HepG2 (cell line): ENCODE measurements at regions not wholly inside any gene's neighbourhood (a gene's known extent, or its start where the extent isn't known, plus 50 kb on each side); places are given as distances from the start of the nearest gene placed in this dataset.

Source experiments
- CHD2 ChIP-seq: IDR thresholded peaks from 2 replicates; pipeline ENCODE4 v1.6.1; 2011; ENCODE audit warnings: low read depth, low read length, improper control_type of control experiment
- CREM ChIP-seq, 2 experiments: sonication (generic) in 1 of 2; formaldehyde crosslinking in 1 of 2; IDR thresholded peaks; 2 replicates each; pipeline versions ENCODE4 v1.4.0 to v1.6.1; 2016 to 2020; ENCODE audit warnings: antibody characterized with exemption in 1 of 2, mild to moderate bottlenecking in 1 of 2, missing genetic modification reagents in 1 of 2
- FOXK1 ChIP-seq: sonication (generic); formaldehyde crosslinking; IDR thresholded peaks from 2 replicates; pipeline ENCODE4 v1.4.0; 2020; ENCODE audit warnings: low read depth, missing genetic modification reagents, borderline replicate concordance
- FOXP1 ChIP-seq, 2 experiments: fragments of 450-650 bp in 1 of 2; IDR thresholded peaks; 2 replicates each; pipeline ENCODE4 v1.6.1; 2017 to 2018; ENCODE audit warnings: antibody characterized with exemption in 1 of 2
- GATA4 ChIP-seq: sonication (generic); IDR thresholded peaks from 2 replicates; pipeline ENCODE4 v1.6.1; 2016; ENCODE audit warnings: antibody characterized with exemption, low read depth, borderline replicate concordance
- HES4 ChIP-seq: sonication (generic); formaldehyde crosslinking; IDR thresholded peaks from 2 replicates; pipeline ENCODE4 v1.9.0; 2021; ENCODE audit warnings: mild to moderate bottlenecking, missing genetic modification reagents, borderline replicate concordance
- HMG20A ChIP-seq: IDR thresholded peaks from 2 replicates; pipeline ENCODE4 v1.6.1; 2016; ENCODE audit warnings: borderline replicate concordance
- KAT8 ChIP-seq: IDR thresholded peaks from 2 replicates; pipeline ENCODE4 v1.6.1; 2016; ENCODE audit warnings: missing genetic modification reagents, missing compliant biosample characterization
- KDM5B ChIP-seq: sonication (generic); formaldehyde crosslinking; IDR thresholded peaks from 2 replicates; pipeline ENCODE4 v1.4.0; 2020; ENCODE audit warnings: missing genetic modification reagents, mild to moderate bottlenecking, borderline replicate concordance
- NCOA5 ChIP-seq: sonication (generic); formaldehyde crosslinking; IDR thresholded peaks from 2 replicates; pipeline ENCODE4 v1.4.0; 2020; ENCODE audit warnings: missing genetic modification reagents
- NFIC ChIP-seq: IDR thresholded peaks from 2 replicates; pipeline ENCODE4 v1.6.1; 2012; ENCODE audit warnings: mild to moderate bottlenecking, low read length, inconsistent platforms
- SAP130 ChIP-seq: IDR thresholded peaks from 2 replicates; pipeline ENCODE4 v1.6.1; 2016; ENCODE audit warnings: low read depth
- SIX4 ChIP-seq: sonication (generic); formaldehyde crosslinking; IDR thresholded peaks from 2 replicates; pipeline ENCODE4 v1.4.0; 2020; ENCODE audit warnings: missing genetic modification reagents
- SOX13 ChIP-seq, 3 experiments: fragments of 450-650 bp in 1 of 3; sonication (generic) in 1 of 3; formaldehyde crosslinking in 1 of 3; IDR thresholded peaks in 2 of 3; conservative IDR thresholded peaks in 1 of 3; 2 replicates each; pipeline versions ENCODE4 v1.5.0 to v1.6.1; 2016 to 2020; ENCODE audit warnings: antibody characterized with exemption in 1 of 3, mild to moderate bottlenecking in 1 of 3, missing compliant biosample characterization in 1 of 3, missing genetic modification reagents in 1 of 3, moderate library complexity in 1 of 3
- TARDBP ChIP-seq: sonication (generic); formaldehyde crosslinking; IDR thresholded peaks from 2 replicates; pipeline ENCODE4 v1.8.0; 2022; ENCODE audit warnings: mild to moderate bottlenecking, missing genetic modification reagents
- YEATS4 ChIP-seq: sonication (generic); formaldehyde crosslinking; IDR thresholded peaks from 2 replicates; pipeline ENCODE4 v1.4.0; 2020; ENCODE audit warnings: missing genetic modification reagents, borderline replicate concordance
- ZNF17 ChIP-seq: sonication (generic); formaldehyde crosslinking; IDR thresholded peaks from 2 replicates; pipeline ENCODE4 v1.5.0; 2020; ENCODE audit warnings: mild to moderate bottlenecking, missing genetic modification reagents
- ZNF264 ChIP-seq: sonication (generic); formaldehyde crosslinking; IDR thresholded peaks from 2 replicates; pipeline ENCODE4 v1.4.0; 2020; ENCODE audit warnings: missing genetic modification reagents
- ZNF317 ChIP-seq: sonication (generic); formaldehyde crosslinking; IDR thresholded peaks from 2 replicates; pipeline ENCODE4 v1.5.0; 2020; ENCODE audit warnings: mild to moderate bottlenecking, missing genetic modification reagents
- TF ChIP-seq, protein P1 (sequence below): IDR thresholded peaks from 2 replicates; pipeline ENCODE4 v1.6.1; 2016; ENCODE audit warnings: mild to moderate bottlenecking, missing biosample characterization, missing genetic modification reagents
- TF ChIP-seq, protein P2 (sequence below): sonication (generic); formaldehyde crosslinking; IDR thresholded peaks from 2 replicates; pipeline ENCODE4 v1.9.0; 2021; ENCODE audit warnings: missing genetic modification reagents, borderline replicate concordance
- TF ChIP-seq, protein P3 (sequence below): sonication (generic); formaldehyde crosslinking; IDR thresholded peaks from 2 replicates; pipeline ENCODE4 v1.5.1; 2020; ENCODE audit warnings: missing genetic modification reagents, mild to moderate bottlenecking, borderline replicate concordance
- TF ChIP-seq, protein P4 (sequence below), 2 experiments: IDR thresholded peaks; 2 replicates each; pipeline ENCODE4 v1.6.1; 2011 to 2012; ENCODE audit warnings: low read length in 2 of 2, borderline replicate concordance in 1 of 2, low read depth in 1 of 2, mild to moderate bottlenecking in 1 of 2, moderate library complexity in 1 of 2

DNA sequence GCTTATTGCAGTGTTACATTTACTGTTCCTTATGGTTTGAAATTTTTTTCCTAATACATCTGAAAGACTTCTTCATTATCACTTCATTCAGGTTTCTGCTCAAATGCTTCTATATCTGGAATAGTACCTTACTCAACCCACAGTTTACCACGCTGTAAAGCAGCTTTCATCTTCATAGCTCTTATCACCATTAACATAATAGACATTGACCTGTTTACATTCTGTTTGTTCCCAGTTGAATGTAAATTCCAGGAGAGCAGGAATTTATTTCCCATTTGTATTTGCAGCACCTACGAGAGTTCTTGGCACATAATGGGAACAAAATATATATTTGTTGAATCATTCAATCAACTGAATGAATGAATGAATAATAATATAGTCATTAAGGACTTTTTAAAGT, 844.6 kb upstream of the ROBO1 start (continued):
- TF ChIP-seq YEATS4 = no peak
- no peak for TF ChIP-seq CHD2
- peak; percentile 65; the same call in 1 of the 2 replicates for TF ChIP-seq NFIC
- TF ChIP-seq FOXK1 (CRISPR knock-in tag) = 0 out of 2 replicates have a peak, but pooled peaks have one; percentile 27
- TF ChIP-seq ZNF264 (CRISPR knock-in tag) = no peak
- no peak for TF ChIP-seq ZNF317
- TF ChIP-seq GATA4 = peak; percentile 86; the same call in 1 of the 2 replicates
- TF ChIP-seq SOX13 (IDR thresholded peaks at IDR 0.05) = no peak
- peak in 1 of 2 experiments; percentile 83; a peak in 2 of 4 replicates for TF ChIP-seq SOX13 (CRISPR knock-in tag; conservative IDR thresholded peaks at IDR 0.05 in 1 of 2, IDR thresholded peaks at IDR 0.05 in 1 of 2)
- TF ChIP-seq, protein P1, sequence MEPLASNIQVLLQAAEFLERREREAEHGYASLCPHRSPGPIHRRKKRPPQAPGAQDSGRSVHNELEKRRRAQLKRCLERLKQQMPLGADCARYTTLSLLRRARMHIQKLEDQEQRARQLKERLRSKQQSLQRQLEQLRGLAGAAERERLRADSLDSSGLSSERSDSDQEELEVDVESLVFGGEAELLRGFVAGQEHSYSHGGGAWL (CRISPR knock-in tag) = no peak
- TF ChIP-seq CREM (IDR thresholded peaks at IDR 0.05) = peak; percentile 61; the same call in 1 of the 2 replicates
- no peak for TF ChIP-seq CREM (CRISPR knock-in tag; IDR thresholded peaks at IDR 0.05)
- TF ChIP-seq HES4 (CRISPR knock-in tag) = no peak
- TF ChIP-seq KDM5B (CRISPR knock-in tag) = no peak
- no peak for TF ChIP-seq NCOA5
- TF ChIP-seq, protein P2, sequence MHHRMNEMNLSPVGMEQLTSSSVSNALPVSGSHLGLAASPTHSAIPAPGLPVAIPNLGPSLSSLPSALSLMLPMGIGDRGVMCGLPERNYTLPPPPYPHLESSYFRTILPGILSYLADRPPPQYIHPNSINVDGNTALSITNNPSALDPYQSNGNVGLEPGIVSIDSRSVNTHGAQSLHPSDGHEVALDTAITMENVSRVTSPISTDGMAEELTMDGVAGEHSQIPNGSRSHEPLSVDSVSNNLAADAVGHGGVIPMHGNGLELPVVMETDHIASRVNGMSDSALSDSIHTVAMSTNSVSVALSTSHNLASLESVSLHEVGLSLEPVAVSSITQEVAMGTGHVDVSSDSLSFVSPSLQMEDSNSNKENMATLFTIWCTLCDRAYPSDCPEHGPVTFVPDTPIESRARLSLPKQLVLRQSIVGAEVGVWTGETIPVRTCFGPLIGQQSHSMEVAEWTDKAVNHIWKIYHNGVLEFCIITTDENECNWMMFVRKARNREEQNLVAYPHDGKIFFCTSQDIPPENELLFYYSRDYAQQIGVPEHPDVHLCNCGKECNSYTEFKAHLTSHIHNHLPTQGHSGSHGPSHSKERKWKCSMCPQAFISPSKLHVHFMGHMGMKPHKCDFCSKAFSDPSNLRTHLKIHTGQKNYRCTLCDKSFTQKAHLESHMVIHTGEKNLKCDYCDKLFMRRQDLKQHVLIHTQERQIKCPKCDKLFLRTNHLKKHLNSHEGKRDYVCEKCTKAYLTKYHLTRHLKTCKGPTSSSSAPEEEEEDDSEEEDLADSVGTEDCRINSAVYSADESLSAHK (CRISPR knock-in tag) = no peak
- TF ChIP-seq, protein P3, sequence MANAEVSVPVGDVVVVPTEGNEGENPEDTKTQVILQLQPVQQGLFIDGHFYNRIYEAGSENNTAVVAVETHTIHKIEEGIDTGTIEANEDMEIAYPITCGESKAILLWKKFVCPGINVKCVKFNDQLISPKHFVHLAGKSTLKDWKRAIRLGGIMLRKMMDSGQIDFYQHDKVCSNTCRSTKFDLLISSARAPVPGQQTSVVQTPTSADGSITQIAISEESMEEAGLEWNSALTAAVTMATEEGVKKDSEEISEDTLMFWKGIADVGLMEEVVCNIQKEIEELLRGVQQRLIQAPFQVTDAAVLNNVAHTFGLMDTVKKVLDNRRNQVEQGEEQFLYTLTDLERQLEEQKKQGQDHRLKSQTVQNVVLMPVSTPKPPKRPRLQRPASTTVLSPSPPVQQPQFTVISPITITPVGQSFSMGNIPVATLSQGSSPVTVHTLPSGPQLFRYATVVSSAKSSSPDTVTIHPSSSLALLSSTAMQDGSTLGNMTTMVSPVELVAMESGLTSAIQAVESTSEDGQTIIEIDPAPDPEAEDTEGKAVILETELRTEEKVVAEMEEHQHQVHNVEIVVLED (CRISPR knock-in tag) = no peak
- peak; percentile 46; the same call in 1 of the 2 replicates for TF ChIP-seq FOXP1 (IDR thresholded peaks at IDR 0.05)
- TF ChIP-seq FOXP1 (CRISPR knock-in tag; IDR thresholded peaks at IDR 0.05) = peak; percentile 85
- TF ChIP-seq, protein P4, sequence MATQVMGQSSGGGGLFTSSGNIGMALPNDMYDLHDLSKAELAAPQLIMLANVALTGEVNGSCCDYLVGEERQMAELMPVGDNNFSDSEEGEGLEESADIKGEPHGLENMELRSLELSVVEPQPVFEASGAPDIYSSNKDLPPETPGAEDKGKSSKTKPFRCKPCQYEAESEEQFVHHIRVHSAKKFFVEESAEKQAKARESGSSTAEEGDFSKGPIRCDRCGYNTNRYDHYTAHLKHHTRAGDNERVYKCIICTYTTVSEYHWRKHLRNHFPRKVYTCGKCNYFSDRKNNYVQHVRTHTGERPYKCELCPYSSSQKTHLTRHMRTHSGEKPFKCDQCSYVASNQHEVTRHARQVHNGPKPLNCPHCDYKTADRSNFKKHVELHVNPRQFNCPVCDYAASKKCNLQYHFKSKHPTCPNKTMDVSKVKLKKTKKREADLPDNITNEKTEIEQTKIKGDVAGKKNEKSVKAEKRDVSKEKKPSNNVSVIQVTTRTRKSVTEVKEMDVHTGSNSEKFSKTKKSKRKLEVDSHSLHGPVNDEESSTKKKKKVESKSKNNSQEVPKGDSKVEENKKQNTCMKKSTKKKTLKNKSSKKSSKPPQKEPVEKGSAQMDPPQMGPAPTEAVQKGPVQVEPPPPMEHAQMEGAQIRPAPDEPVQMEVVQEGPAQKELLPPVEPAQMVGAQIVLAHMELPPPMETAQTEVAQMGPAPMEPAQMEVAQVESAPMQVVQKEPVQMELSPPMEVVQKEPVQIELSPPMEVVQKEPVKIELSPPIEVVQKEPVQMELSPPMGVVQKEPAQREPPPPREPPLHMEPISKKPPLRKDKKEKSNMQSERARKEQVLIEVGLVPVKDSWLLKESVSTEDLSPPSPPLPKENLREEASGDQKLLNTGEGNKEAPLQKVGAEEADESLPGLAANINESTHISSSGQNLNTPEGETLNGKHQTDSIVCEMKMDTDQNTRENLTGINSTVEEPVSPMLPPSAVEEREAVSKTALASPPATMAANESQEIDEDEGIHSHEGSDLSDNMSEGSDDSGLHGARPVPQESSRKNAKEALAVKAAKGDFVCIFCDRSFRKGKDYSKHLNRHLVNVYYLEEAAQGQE (IDR thresholded peaks at IDR 0.05; ENCODE audit: borderline replicate concordance in 1 of 2, low read depth in 1 of 2, low read length in 2 of 2) = no peak
- TF ChIP-seq ZNF17 (CRISPR knock-in tag) = no peak
- no peak for TF ChIP-seq TARDBP (CRISPR knock-in tag)
- TF ChIP-seq SAP130 = peak; percentile 37; the same call in 1 of the 2 replicates
- no peak; the same call in 1 of the 2 replicates for TF ChIP-seq SIX4 (CRISPR knock-in tag)
- 0 out of 2 replicates have a peak, but pooled peaks have one; percentile 45 for TF ChIP-seq HMG20A (CRISPR knock-in tag)
- TF ChIP-seq KAT8 (CRISPR knock-in tag) = no peak
